Activated CD8-positive, alpha-beta T cell treated with anti-CD3 and anti-CD28 coated beads for 36 hours (primary cell): ENCODE measurements at regions not wholly inside any gene's neighbourhood (a gene's known extent, or its start where the extent isn't known, plus 50 kb on each side); places are given as distances from the start of the nearest gene placed in this dataset.

ENCODE experiments used
- ATAC-seq: fragments of 200-7000 bp; cut with Tn5 transposase; one replicate; pipeline ENCODE4 v1.10.0; 2021; ENCODE audit warnings: mild to moderate bottlenecking, moderate library complexity
- CTCF ChIA-PET: fragments of 350-600 bp; sonication (Branson Sonifier 250); formaldehyde crosslinking; loops from one replicate; lab custom pipeline; 2021; ENCODE audit warnings: antibody characterized with exemption; lab: Charles Lee
- POLR2A ChIA-PET: fragments of 350-600 bp; sonication (Branson Sonifier 250); formaldehyde crosslinking; loops from one replicate; lab custom pipeline; 2021; ENCODE audit warnings: antibody characterized with exemption; lab: Charles Lee
- DNase-seq: peaks from one replicate; pipeline ENCODE4 v3.0.0-alpha.2; 2020
- H3K27ac Mint-ChIP-seq: one replicate; pipeline ENCODE4 v1.8.0; 2021; ENCODE audit warnings: mild to moderate bottlenecking, mixed read lengths
- H3K27me3 Mint-ChIP-seq: one replicate; pipeline ENCODE4 v1.8.0; 2021; ENCODE audit warnings: mixed read lengths
- H3K36me3 Mint-ChIP-seq: one replicate; pipeline ENCODE4 v1.8.0; 2021; ENCODE audit warnings: low read depth, mixed read lengths
- H3K4me1 Mint-ChIP-seq: one replicate; pipeline ENCODE4 v1.8.0; 2021; ENCODE audit warnings: low read depth, mixed read lengths
- H3K4me3 Mint-ChIP-seq: one replicate; pipeline ENCODE4 v1.8.0; 2021; ENCODE audit warnings: mild to moderate bottlenecking, moderate library complexity, mixed read lengths
- H3K9me3 Mint-ChIP-seq: one replicate; pipeline ENCODE4 v1.8.0; 2021; ENCODE audit warnings: mixed read lengths
- intact Hi-C: fragments of 100-400 bp; cut with micrococcal nuclease; formaldehyde crosslinking; loops from one replicate; pipeline ENCODE4 v1.10.0; 2022
- TF ChIP-seq, protein P1 (sequence below): fragments of 200-600 bp; IDR thresholded peaks from one replicate; pipeline ENCODE4 v1.8.0; 2022; ENCODE audit warnings: antibody characterized with exemption, mild to moderate bottlenecking

DNA sequence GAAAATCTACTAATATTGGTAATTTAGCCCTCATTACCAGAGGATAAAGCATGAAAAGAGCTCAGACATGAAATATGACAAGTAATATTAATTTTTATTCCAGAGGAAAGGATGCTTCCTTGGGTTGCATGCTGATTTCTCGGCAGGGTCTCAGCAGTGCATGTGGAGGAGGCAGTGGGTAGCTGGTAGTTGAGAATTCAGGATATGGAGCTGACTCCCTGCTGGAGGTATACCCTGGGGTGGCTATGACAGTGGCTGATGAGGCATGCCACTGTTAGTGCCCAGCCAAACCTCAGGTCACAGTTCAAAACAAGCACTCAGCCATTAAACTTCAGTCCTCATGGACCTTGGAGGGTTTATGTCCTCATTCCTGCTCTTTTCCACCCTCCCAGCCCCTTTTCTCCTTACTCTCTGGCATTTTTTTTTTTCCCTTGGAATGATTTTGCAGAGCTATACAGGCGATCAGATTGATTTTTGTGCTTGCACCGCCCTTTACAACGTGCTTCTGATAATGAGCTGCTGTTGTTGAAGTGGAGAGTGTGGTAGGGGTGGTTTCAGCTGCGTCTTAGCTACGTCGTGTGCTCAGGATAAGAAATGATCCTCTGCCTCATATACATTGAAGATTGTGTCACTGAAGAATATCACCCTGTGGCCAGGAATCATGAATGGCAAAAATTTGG lies 761.9 kb upstream of the MMS22L start:
- no peak overlapping the region for H3K4me3 Mint-ChIP-seq

GRCh38 chr6:98047164-98047563 lies 764.1 kb upstream of the MMS22L start:
- ChIA-PET CTCF (no interaction called here), POLR2A (no interaction called here)
- Mint-ChIP-seq H3K4me3 (no peak overlapping the region), H3K27me3 (no peaks in the 10 kb centered on the region), H3K36me3 (no peaks in the 10 kb centered on the region), H3K27ac (no peak overlapping the region), H3K9me3 (no peaks in the 10 kb centered on the region), H3K4me1 (no peaks in the 10 kb centered on the region)
- ATAC-seq, result no peak
- DNase-seq, result no peak
- intact Hi-C loops, result no loop called here
- TF ChIP-seq, protein P1, sequence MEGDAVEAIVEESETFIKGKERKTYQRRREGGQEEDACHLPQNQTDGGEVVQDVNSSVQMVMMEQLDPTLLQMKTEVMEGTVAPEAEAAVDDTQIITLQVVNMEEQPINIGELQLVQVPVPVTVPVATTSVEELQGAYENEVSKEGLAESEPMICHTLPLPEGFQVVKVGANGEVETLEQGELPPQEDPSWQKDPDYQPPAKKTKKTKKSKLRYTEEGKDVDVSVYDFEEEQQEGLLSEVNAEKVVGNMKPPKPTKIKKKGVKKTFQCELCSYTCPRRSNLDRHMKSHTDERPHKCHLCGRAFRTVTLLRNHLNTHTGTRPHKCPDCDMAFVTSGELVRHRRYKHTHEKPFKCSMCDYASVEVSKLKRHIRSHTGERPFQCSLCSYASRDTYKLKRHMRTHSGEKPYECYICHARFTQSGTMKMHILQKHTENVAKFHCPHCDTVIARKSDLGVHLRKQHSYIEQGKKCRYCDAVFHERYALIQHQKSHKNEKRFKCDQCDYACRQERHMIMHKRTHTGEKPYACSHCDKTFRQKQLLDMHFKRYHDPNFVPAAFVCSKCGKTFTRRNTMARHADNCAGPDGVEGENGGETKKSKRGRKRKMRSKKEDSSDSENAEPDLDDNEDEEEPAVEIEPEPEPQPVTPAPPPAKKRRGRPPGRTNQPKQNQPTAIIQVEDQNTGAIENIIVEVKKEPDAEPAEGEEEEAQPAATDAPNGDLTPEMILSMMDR, result no peak

More for the DNA sequence above, 761.9 kb upstream of the MMS22L start:
- ATAC-seq (no peak), DNase-seq (no peak)
- Mint-ChIP-seq H3K4me1 (no peaks in the 10 kb centered on the region), H3K27ac (no peak overlapping the region), H3K36me3 (no peaks in the 10 kb centered on the region), H3K9me3 (no peaks in the 10 kb centered on the region), H3K27me3 (no peaks in the 10 kb centered on the region)
- intact Hi-C loops, result no loop called here
- TF ChIP-seq, protein P1, result no peak
- POLR2A ChIA-PET, result no interaction called here
- CTCF ChIA-PET, result no interaction called here

DNA sequence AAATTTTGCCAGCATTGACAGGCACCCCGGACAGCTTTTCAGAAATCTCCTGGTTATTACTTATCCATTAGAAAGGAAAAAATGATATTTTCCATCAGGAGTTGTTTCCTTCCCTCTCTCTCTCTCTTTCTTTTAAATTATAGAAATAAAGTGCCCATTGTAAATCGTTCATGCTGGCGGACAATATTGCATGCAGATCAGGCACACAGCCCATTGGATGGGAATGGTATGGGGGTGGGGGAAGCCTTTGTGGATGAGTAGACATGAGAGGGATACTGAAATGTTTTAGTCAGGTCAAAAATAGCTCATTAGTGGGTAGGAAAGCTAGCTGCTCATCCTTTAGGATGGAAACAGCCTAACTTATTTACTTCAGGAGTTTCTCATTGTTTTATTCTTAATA lies 764.9 kb upstream of the MMS22L start:
- intact Hi-C loops, result no loop called here
- Mint-ChIP-seq H3K9me3 (no peaks in the 10 kb centered on the region), H3K4me3 (no peak overlapping the region), H3K4me1 (no peaks in the 10 kb centered on the region), H3K27me3 (no peaks in the 10 kb centered on the region), H3K36me3 (no peaks in the 10 kb centered on the region), H3K27ac (no peak overlapping the region)
- TF ChIP-seq, protein P1, result no peak
- ChIA-PET CTCF (no interaction called here), POLR2A (no interaction called here)
- ATAC-seq (no peak), DNase-seq (no peak)

GRCh38 chr6:98054453-98054852 lies 771.4 kb upstream of the MMS22L start:
- Mint-ChIP-seq H3K9me3 (no peaks in the 10 kb centered on the region), H3K27me3 (no peaks in the 10 kb centered on the region), H3K4me1 (no peaks in the 10 kb centered on the region), H3K36me3 (no peaks in the 10 kb centered on the region), H3K27ac (no peak overlapping the region), H3K4me3 (no peak overlapping the region)
- CTCF ChIA-PET, result no interaction called here
- ATAC-seq (no peak), DNase-seq (no peak)
- TF ChIP-seq, protein P1, result no peak
- intact Hi-C loops, result no loop called here
- POLR2A ChIA-PET, result no interaction called here

- Mint-ChIP-seq H3K4me1 (no peaks in the 10 kb centered on the region), H3K4me3 (no peak overlapping the region), H3K27me3 (no peaks in the 10 kb centered on the region), H3K27ac (no peak overlapping the region), H3K9me3 (no peaks in the 10 kb centered on the region), H3K36me3 (no peaks in the 10 kb centered on the region)
- POLR2A ChIA-PET, result no interaction called here
- intact Hi-C loops, result no loop called here
- TF ChIP-seq, protein P1, result no peak
- CTCF ChIA-PET, result no interaction called here
- DNase-seq, result no peak
- no peak for ATAC-seq
Measured at GRCh38 chr6:98056955-98057354, 773.9 kb upstream of the MMS22L start.
